Lower leg skin (tissue), 3 donors: ENCODE measurements at regions not wholly inside any gene's neighbourhood (a gene's known extent, or its start where the extent isn't known, plus 50 kb on each side); places are given as distances from the start of the nearest gene placed in this dataset.

Experiments
- CTCF ChIP-seq, 3 donors: fragments of 450-650 bp; IDR thresholded peaks; one replicate each; pipeline ENCODE4 v1.5.1; 2016; ENCODE audit warnings: antibody characterized with exemption in 3 of 3, mild to moderate bottlenecking in 3 of 3, moderate library complexity in 2 of 3
- POLR2A ChIP-seq, 2 donors: fragments of 450-650 bp; IDR thresholded peaks; one replicate each; pipeline ENCODE4 v1.6.1; 2016 to 2017; ENCODE audit warnings: antibody characterized with exemption in 2 of 2, mild to moderate bottlenecking in 1 of 2, moderate library complexity in 1 of 2

- TF ChIP-seq CTCF (IDR thresholded peaks at IDR 0.05) (no peak), POLR2A (IDR thresholded peaks at IDR 0.05) (no peak)
Observed at GRCh38 chr3:72354486-72354885, 493.8 kb downstream of the SHQ1 start.
